Panc1 (cell line): ENCODE measurements at regions not wholly inside any gene's neighbourhood (a gene's known extent, or its start where the extent isn't known, plus 50 kb on each side); places are given as distances from the start of the nearest gene placed in this dataset.

Source experiments
- CTCF ChIP-seq: fragments of 450-650 bp; IDR thresholded peaks from 2 replicates; pipeline ENCODE4 v1.5.1; 2017; ENCODE audit warnings: mild to moderate bottlenecking
- POLR2AphosphoS5 ChIP-seq: IDR thresholded peaks from 2 replicates; pipeline ENCODE4 v1.6.1; 2012; ENCODE audit warnings: mild to moderate bottlenecking, low read depth, low read length, moderate library complexity
- REST ChIP-seq, 2 experiments: IDR thresholded peaks; 2 replicates each; pipeline ENCODE4 v1.6.1; 2011 to 2012; ENCODE audit warnings: low read depth in 2 of 2, control low read depth in 1 of 2, low read length in 1 of 2, mild to moderate bottlenecking in 1 of 2, moderate library complexity in 1 of 2; ENCODE audit not compliant: insufficient read depth in 1 of 2
- TCF7L2 ChIP-seq: IDR thresholded peaks from 2 replicates; pipeline ENCODE4 v1.6.1; 2011; ENCODE audit warnings: mild to moderate bottlenecking, low read depth, low read length, inconsistent platforms

- TF ChIP-seq CTCF (no peak), TCF7L2 (no peak), REST (IDR thresholded peaks at IDR 0.05; ENCODE audit: insufficient read depth in 1 of 2, low read depth in 2 of 2, low read length in 1 of 2) (no peak), POLR2AphosphoS5 (no peak)
Observed at GRCh38 chr13:106789911-106790310, 222.0 kb upstream of the ARGLU1 start.
